Testis (tissue), 2 donors: ENCODE measurements at regions not wholly inside any gene's neighbourhood (a gene's known extent, or its start where the extent isn't known, plus 50 kb on each side); places are given as distances from the start of the nearest gene placed in this dataset.

Experiments used
- POLR2A ChIP-seq: fragments of 450-650 bp; IDR thresholded peaks from one replicate; pipeline ENCODE4 v1.6.1; 2017; ENCODE audit warnings: antibody characterized with exemption, mild to moderate bottlenecking, moderate library complexity
- TF ChIP-seq, protein P1 (sequence below), 3 experiments: fragments of 450-650 bp in 2 of 3; fragments of 200-600 bp in 1 of 3; sonication (generic) in 1 of 3; IDR thresholded peaks; one replicate each; pipeline ENCODE4 v1.5.1; 2016 to 2019; ENCODE audit warnings: antibody characterized with exemption in 3 of 3, mild to moderate bottlenecking in 2 of 3, moderate library complexity in 1 of 3

DNA sequence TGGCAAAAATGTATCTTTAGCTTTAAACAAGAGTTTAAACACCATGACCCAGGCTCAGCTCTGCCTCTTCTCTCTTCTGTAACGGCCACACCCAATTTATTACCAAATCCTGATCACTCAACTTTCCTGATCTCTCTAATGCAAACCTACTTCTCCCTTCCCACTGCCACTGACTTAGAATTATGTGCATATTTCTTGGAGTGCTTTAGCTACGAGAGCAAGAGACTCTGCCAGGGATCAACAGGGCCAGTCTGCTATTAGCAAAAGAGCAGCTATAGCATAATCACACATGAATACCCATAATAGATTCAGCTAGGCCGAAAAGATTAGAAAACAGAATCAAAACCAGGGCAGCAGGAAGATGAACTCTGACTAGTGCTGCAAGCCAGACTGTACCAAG is 215.5 kb downstream of the MRPL39 start:
- no peak for TF ChIP-seq POLR2A
- TF ChIP-seq, protein P1, sequence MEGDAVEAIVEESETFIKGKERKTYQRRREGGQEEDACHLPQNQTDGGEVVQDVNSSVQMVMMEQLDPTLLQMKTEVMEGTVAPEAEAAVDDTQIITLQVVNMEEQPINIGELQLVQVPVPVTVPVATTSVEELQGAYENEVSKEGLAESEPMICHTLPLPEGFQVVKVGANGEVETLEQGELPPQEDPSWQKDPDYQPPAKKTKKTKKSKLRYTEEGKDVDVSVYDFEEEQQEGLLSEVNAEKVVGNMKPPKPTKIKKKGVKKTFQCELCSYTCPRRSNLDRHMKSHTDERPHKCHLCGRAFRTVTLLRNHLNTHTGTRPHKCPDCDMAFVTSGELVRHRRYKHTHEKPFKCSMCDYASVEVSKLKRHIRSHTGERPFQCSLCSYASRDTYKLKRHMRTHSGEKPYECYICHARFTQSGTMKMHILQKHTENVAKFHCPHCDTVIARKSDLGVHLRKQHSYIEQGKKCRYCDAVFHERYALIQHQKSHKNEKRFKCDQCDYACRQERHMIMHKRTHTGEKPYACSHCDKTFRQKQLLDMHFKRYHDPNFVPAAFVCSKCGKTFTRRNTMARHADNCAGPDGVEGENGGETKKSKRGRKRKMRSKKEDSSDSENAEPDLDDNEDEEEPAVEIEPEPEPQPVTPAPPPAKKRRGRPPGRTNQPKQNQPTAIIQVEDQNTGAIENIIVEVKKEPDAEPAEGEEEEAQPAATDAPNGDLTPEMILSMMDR (IDR thresholded peaks at IDR 0.05): no peak
